Progenitor cell of endocrine pancreas (in vitro differentiated cells): ENCODE measurements at regions not wholly inside any gene's neighbourhood (a gene's known extent, or its start where the extent isn't known, plus 50 kb on each side); places are given as distances from the start of the nearest gene placed in this dataset.

ENCODE experiments used
- DNase-seq: peaks from one replicate; pipeline ENCODE4 v3.0.0; 2021; ENCODE audit warnings: low spot score; ENCODE audit not compliant: unreplicated experiment
- H3K27ac Mint-ChIP-seq: 2 replicates; pipeline ENCODE4 v1.8.0; 2021; ENCODE audit warnings: mild to moderate bottlenecking, moderate library complexity, mixed read lengths
- H3K27me3 Mint-ChIP-seq: 2 replicates; pipeline ENCODE4 v1.8.0; 2021; ENCODE audit warnings: mixed read lengths
- H3K36me3 Mint-ChIP-seq: 2 replicates; pipeline ENCODE4 v1.8.0; 2022; ENCODE audit warnings: mixed read lengths; ENCODE audit not compliant: insufficient read depth
- H3K4me1 Mint-ChIP-seq: 2 replicates; pipeline ENCODE4 v1.8.0; 2021; ENCODE audit warnings: low read depth, mixed read lengths
- H3K4me3 Mint-ChIP-seq: 2 replicates; pipeline ENCODE4 v1.8.0; 2021; ENCODE audit warnings: low read depth, mild to moderate bottlenecking, moderate library complexity, mixed read lengths
- H3K9me3 Mint-ChIP-seq: 2 replicates; pipeline ENCODE4 v1.8.0; 2021; ENCODE audit warnings: low read depth, mixed read lengths
- CTCF ChIP-seq: fragments of 200-600 bp; sonication (generic); IDR thresholded peaks from one replicate; pipeline ENCODE4 v1.5.0; 2021; ENCODE audit warnings: antibody characterized with exemption, mild to moderate bottlenecking; ENCODE audit not compliant: unreplicated experiment

- DNase-seq: no peak
- no peak overlapping the region for H3K27ac Mint-ChIP-seq
- H3K27me3 Mint-ChIP-seq: peaks cover 15% of the 10 kb centered on the region
- H3K9me3 Mint-ChIP-seq: no peaks in the 10 kb centered on the region
- no peak overlapping the region for H3K4me3 Mint-ChIP-seq
- TF ChIP-seq CTCF: no peak
- H3K36me3 Mint-ChIP-seq: no peaks in the 10 kb centered on the region
- peaks cover 8% of the 10 kb centered on the region for H3K4me1 Mint-ChIP-seq
Observed at GRCh38 chr14:98146416-98146815, 1125.6 kb downstream of the BCL11B start.

- H3K4me3 Mint-ChIP-seq: no peak overlapping the region
Observed at GRCh38 chr14:98154254-98154653, 1117.7 kb downstream of the BCL11B start.

GRCh38 chr14:98156411-98156810, 1115.6 kb downstream of the BCL11B start:
- Mint-ChIP-seq H3K27me3 (peaks cover 12% of the 10 kb centered on the region), H3K4me1 (peaks cover 7% of the 10 kb centered on the region), H3K36me3 (no peaks in the 10 kb centered on the region), H3K4me3 (no peak overlapping the region), H3K27ac (no peak overlapping the region), H3K9me3 (no peaks in the 10 kb centered on the region)
- DNase-seq: no peak
- no peak for TF ChIP-seq CTCF

More at GRCh38 chr14:98154254-98154653, 1117.7 kb downstream of the BCL11B start:
- Mint-ChIP-seq H3K27me3 (peaks cover 7% of the 10 kb centered on the region), H3K36me3 (no peaks in the 10 kb centered on the region), H3K27ac (no peak overlapping the region), H3K4me1 (peaks cover 16% of the 10 kb centered on the region), H3K9me3 (no peaks in the 10 kb centered on the region)
- no peak for TF ChIP-seq CTCF
- DNase-seq: no peak

- DNase-seq: no peak
- Mint-ChIP-seq H3K4me1 (peaks cover 5% of the 10 kb centered on the region), H3K27ac (no peak overlapping the region), H3K9me3 (no peaks in the 10 kb centered on the region), H3K36me3 (no peaks in the 10 kb centered on the region), H3K4me3 (no peak overlapping the region), H3K27me3 (peaks cover 28% of the 10 kb centered on the region)
- TF ChIP-seq CTCF: no peak
Observed at GRCh38 chr14:98160901-98161300, 1111.1 kb downstream of the BCL11B start.

- H3K27ac Mint-ChIP-seq: no peak overlapping the region
- TF ChIP-seq CTCF: no peak
- peaks cover 1% of the 10 kb centered on the region for H3K4me1 Mint-ChIP-seq
- no peaks in the 10 kb centered on the region for H3K36me3 Mint-ChIP-seq
- no peaks in the 10 kb centered on the region for H3K9me3 Mint-ChIP-seq
- DNase-seq: no peak
- no peak overlapping the region for H3K4me3 Mint-ChIP-seq
- H3K27me3 Mint-ChIP-seq: peaks cover 26% of the 10 kb centered on the region
Observed at GRCh38 chr14:98161356-98161755, 1110.6 kb downstream of the BCL11B start.
